WTC11 (cell line): ENCODE measurements at regions not wholly inside any gene's neighbourhood (a gene's known extent, or its start where the extent isn't known, plus 50 kb on each side); places are given as distances from the start of the nearest gene placed in this dataset.

Experiments
- NFYB ChIP-seq: sonication (generic); formaldehyde crosslinking; conservative IDR thresholded peaks from 2 replicates; pipeline ENCODE4 v1.8.0; 2022; ENCODE audit warnings: low read depth, missing genetic modification reagents
- ZBTB43 ChIP-seq: sonication (generic); formaldehyde crosslinking; IDR thresholded peaks from 2 replicates; pipeline ENCODE4 v1.8.1; 2023; ENCODE audit warnings: mild to moderate bottlenecking, missing genetic modification reagents
- TF ChIP-seq, protein P1 (sequence below): sonication (generic); formaldehyde crosslinking; IDR thresholded peaks from 2 replicates; pipeline ENCODE4 v1.8.1; 2022; ENCODE audit warnings: low read depth, mild to moderate bottlenecking, moderate library complexity, missing genetic modification reagents, borderline replicate concordance

DNA sequence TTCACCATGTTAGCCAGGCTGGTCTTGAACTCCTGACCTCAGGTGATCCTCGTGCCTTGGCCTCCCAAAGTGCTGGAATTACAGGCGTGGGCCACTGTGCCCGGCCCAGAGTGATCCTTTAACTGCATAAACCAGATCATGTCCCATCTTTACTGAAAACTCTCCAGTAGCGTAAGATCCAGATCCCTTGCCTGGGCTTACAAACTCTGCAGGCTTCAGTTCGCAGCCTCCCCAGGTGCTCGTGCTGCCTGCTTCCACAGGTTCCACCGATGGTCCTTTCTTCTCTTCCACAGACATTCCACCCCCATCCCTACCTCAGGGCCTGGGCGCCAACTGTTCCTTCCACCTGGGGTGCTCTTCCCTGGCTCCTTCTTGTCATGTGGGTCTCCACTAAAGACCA lies 88.8 kb upstream of the SHANK2 start:
- TF ChIP-seq, protein P1, sequence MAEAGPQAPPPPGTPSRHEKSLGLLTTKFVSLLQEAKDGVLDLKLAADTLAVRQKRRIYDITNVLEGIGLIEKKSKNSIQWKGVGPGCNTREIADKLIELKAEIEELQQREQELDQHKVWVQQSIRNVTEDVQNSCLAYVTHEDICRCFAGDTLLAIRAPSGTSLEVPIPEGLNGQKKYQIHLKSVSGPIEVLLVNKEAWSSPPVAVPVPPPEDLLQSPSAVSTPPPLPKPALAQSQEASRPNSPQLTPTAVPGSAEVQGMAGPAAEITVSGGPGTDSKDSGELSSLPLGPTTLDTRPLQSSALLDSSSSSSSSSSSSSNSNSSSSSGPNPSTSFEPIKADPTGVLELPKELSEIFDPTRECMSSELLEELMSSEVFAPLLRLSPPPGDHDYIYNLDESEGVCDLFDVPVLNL = no peak
- TF ChIP-seq NFYB (CRISPR knock-in tag) (no peak), ZBTB43 (CRISPR knock-in tag) (no peak)
